GM23338 (cell line): ENCODE measurements at regions not wholly inside any gene's neighbourhood (a gene's known extent, or its start where the extent isn't known, plus 50 kb on each side); places are given as distances from the start of the nearest gene placed in this dataset.

ENCODE experiments used
- ATAC-seq: fragments of 200-7000 bp; cut with Tn5 transposase; 3 replicates; pipeline ENCODE4 v1.9.1; 2020
- DNase-seq: peaks from one replicate; pipeline ENCODE4 v3.0.0-alpha.2; 2015; ENCODE audit warnings: low spot score
- H2AFZ ChIP-seq: fragments of 200-600 bp; sonication (generic); 2 replicates; pipeline ENCODE4 v1.8.0; 2016; ENCODE audit warnings: antibody characterized with exemption, mild to moderate bottlenecking, moderate library complexity
- H3F3A ChIP-seq: fragments of 200-600 bp; sonication (generic); replicated peaks from 2 replicates; pipeline ENCODE4 v1.8.0; 2017; ENCODE audit warnings: antibody characterized with exemption, mixed run types, low read depth
- H3K27ac ChIP-seq: fragments of 200-600 bp; sonication (generic); 2 replicates; pipeline ENCODE4 v1.6.1; 2016; ENCODE audit warnings: low read depth
- H3K27me3 ChIP-seq: fragments of 200-600 bp; sonication (generic); 2 replicates; pipeline ENCODE4 v1.8.0; 2016; ENCODE audit warnings: mild to moderate bottlenecking, mixed run types, moderate library complexity; ENCODE audit not compliant: insufficient read depth
- H3K36me3 ChIP-seq: fragments of 200-600 bp; sonication (generic); 2 replicates; pipeline ENCODE4 v1.8.0; 2016; ENCODE audit warnings: mild to moderate bottlenecking; ENCODE audit not compliant: insufficient read depth
- H3K4me1 ChIP-seq: fragments of 200-600 bp; sonication (generic); 2 replicates; pipeline ENCODE4 v1.8.0; 2016; ENCODE audit warnings: mild to moderate bottlenecking, moderate library complexity; ENCODE audit not compliant: insufficient read depth
- H3K4me2 ChIP-seq: fragments of 200-600 bp; sonication (generic); 2 replicates; pipeline ENCODE4 v1.7.1; 2017; ENCODE audit warnings: mixed run types
- H3K4me3 ChIP-seq: fragments of 200-600 bp; sonication (generic); 2 replicates; pipeline ENCODE4 v1.6.1; 2016; ENCODE audit warnings: mixed run types
- H3K79me2 ChIP-seq: fragments of 200-600 bp; sonication (generic); replicated peaks from 2 replicates; pipeline ENCODE4 v1.8.0; 2017; ENCODE audit warnings: mild to moderate bottlenecking; ENCODE audit not compliant: insufficient read depth
- H3K9me2 ChIP-seq: fragments of 200-600 bp; sonication (generic); 2 replicates; pipeline ENCODE4 v1.8.0; 2017; ENCODE audit not compliant: insufficient read depth
- H4K20me1 ChIP-seq: fragments of 200-600 bp; sonication (generic); replicated peaks from 2 replicates; pipeline ENCODE4 v1.8.0; 2017; ENCODE audit warnings: mild to moderate bottlenecking; ENCODE audit not compliant: insufficient read depth
- H3K27ac Mint-ChIP-seq: 2 replicates; pipeline ENCODE4 v1.8.0; 2020; ENCODE audit warnings: inconsistent platforms, mild to moderate bottlenecking, moderate library complexity, mixed read lengths
- H3K27me3 Mint-ChIP-seq: 3 replicates; pipeline ENCODE4 v1.8.0; 2022; ENCODE audit warnings: low read depth, mild to moderate bottlenecking, moderate library complexity, mixed read lengths, inconsistent platforms; ENCODE audit not compliant: insufficient read depth, poor library complexity
- H3K36me3 Mint-ChIP-seq: 3 replicates; pipeline ENCODE4 v1.8.0; 2021; ENCODE audit warnings: low read depth, mild to moderate bottlenecking, inconsistent platforms, moderate library complexity, mixed read lengths
- H3K4me1 Mint-ChIP-seq: 3 replicates; pipeline ENCODE4 v1.8.0; 2020; ENCODE audit warnings: mild to moderate bottlenecking, inconsistent platforms, mixed read lengths
- H3K4me3 Mint-ChIP-seq: 3 replicates; pipeline ENCODE4 v1.8.0; 2021; ENCODE audit warnings: moderate library complexity, mild to moderate bottlenecking, inconsistent platforms, mixed read lengths
- H3K9me3 Mint-ChIP-seq: 3 replicates; pipeline ENCODE4 v1.8.0; 2020; ENCODE audit warnings: moderate library complexity, mild to moderate bottlenecking, inconsistent platforms, mixed read lengths
- CREB1 ChIP-seq: fragments of 250-450 bp; sonication (Bioruptor Pico); IDR thresholded peaks from 2 replicates; pipeline ENCODE4 v1.5.0; 2020; ENCODE audit warnings: low read depth, mild to moderate bottlenecking, moderate library complexity
- CTCF ChIP-seq, 2 experiments: fragments of 200-600 bp in 1 of 2; sonication (generic) in 1 of 2; conservative IDR thresholded peaks; 2 replicates each; pipeline versions ENCODE4 v1.5.1 to v1.6.1; 2016 to 2017; ENCODE audit warnings: antibody characterized with exemption in 2 of 2, low read depth in 2 of 2, mild to moderate bottlenecking in 2 of 2, moderate library complexity in 1 of 2
- EZH2 ChIP-seq: fragments of 200-600 bp; sonication (generic); IDR thresholded peaks from one replicate; pipeline ENCODE4 v1.8.0; 2017; ENCODE audit warnings: antibody characterized with exemption, mild to moderate bottlenecking, low read depth; ENCODE audit not compliant: unreplicated experiment
- EZH2phosphoT487 ChIP-seq: fragments of 200-600 bp; sonication (generic); IDR thresholded peaks from one replicate; pipeline ENCODE4 v1.8.1; 2018; ENCODE audit warnings: antibody characterized with exemption; ENCODE audit not compliant: unreplicated experiment
- JUNB ChIP-seq: IDR thresholded peaks from one replicate; pipeline ENCODE4 v1.6.1; 2016; ENCODE audit warnings: antibody characterized with exemption; ENCODE audit not compliant: unreplicated experiment
- NANOG ChIP-seq: IDR thresholded peaks from 2 replicates; pipeline ENCODE4 v1.6.1; 2016; ENCODE audit warnings: antibody characterized with exemption, borderline replicate concordance
- POLR2AphosphoS5 ChIP-seq: IDR thresholded peaks from 2 replicates; pipeline ENCODE4 v1.6.1; 2016; ENCODE audit warnings: antibody characterized with exemption, low read depth
- REST ChIP-seq: IDR thresholded peaks from one replicate; pipeline ENCODE4 v1.6.1; 2018; ENCODE audit warnings: antibody characterized with exemption; ENCODE audit not compliant: unreplicated experiment
- STAT1 ChIP-seq: IDR thresholded peaks from one replicate; pipeline ENCODE4 v1.6.1; 2016; ENCODE audit warnings: antibody characterized with exemption; ENCODE audit not compliant: unreplicated experiment
- ZNF114 ChIP-seq: fragments of 250-450 bp; sonication (Bioruptor Pico); IDR thresholded peaks from 2 replicates; pipeline ENCODE4 v1.5.0; 2020; ENCODE audit warnings: mild to moderate bottlenecking, moderate library complexity
- ZNF331 ChIP-seq: fragments of 250-450 bp; sonication (Bioruptor Pico); IDR thresholded peaks from 2 replicates; pipeline ENCODE4 v1.5.0; 2020; ENCODE audit warnings: low read depth, mild to moderate bottlenecking, moderate library complexity
- ZNF462 ChIP-seq: fragments of 250-450 bp; sonication (Bioruptor Pico); IDR thresholded peaks from 2 replicates; pipeline ENCODE4 v1.5.0; 2020; ENCODE audit warnings: mild to moderate bottlenecking, moderate library complexity
- TF ChIP-seq, protein P1 (sequence below): IDR thresholded peaks from 2 replicates; pipeline ENCODE4 v1.6.1; 2016; ENCODE audit warnings: antibody characterized with exemption

DNA sequence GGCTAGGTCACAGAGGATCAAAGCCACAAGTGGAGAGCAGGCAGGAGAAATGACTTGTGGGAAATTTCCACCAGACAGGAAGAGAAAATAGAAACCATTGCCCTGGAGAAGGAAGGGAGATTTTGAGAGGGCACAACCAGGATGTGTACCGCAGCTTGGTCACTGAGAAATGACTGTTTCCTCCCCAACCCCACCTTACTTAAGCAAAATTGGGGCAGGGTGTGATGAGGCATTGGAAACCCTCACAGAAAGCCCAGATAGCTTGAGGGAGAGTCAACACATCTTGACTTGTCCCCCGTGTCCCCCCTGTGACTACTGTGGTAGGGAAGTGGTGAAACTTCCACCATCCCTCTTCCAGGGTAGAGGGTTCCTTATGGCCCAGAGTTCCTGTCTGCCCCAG is 113.5 kb upstream of the FAM20A start (continued):
- no peak for TF ChIP-seq EZH2
- TF ChIP-seq CREB1 (CRISPR knock-in tag) = no peak

- Histone ChIP-seq H2AFZ (no peak overlapping the region), H3K79me2 (no peaks in the 10 kb centered on the region), H3K36me3 (no peaks in the 10 kb centered on the region), H3F3A (no peaks in the 10 kb centered on the region), H4K20me1 (no peaks in the 10 kb centered on the region), H3K27me3 (no peaks in the 10 kb centered on the region), H3K4me3 (no peak overlapping the region), H3K9me2 (0 out of 2 replicates have a peak, but pooled peaks cover 5% of the 10 kb centered on the region), H3K4me1 (no peaks in the 10 kb centered on the region; the same call in 1 of the 2 replicates), H3K27ac (no peak overlapping the region), H3K4me2 (no peak overlapping the region)
- peaks cover under 1% of the 10 kb centered on the region; the same call in 2 of the 3 replicates for H3K4me1 Mint-ChIP-seq
- H3K27me3 Mint-ChIP-seq = peaks cover 4% of the 10 kb centered on the region
- ATAC-seq = no peak
- no peak overlapping the region for H3K27ac Mint-ChIP-seq
- H3K36me3 Mint-ChIP-seq = no peaks in the 10 kb centered on the region
- TF ChIP-seq EZH2 (no peak), EZH2phosphoT487 (no peak), CTCF (conservative IDR thresholded peaks at IDR 0.05; ENCODE audit: low read depth in 2 of 2) (no peak), CREB1 (CRISPR knock-in tag) (no peak), NANOG (no peak), ZNF331 (CRISPR knock-in tag) (no peak), REST (no peak), ZNF114 (CRISPR knock-in tag) (no peak), JUNB (no peak), STAT1 (no peak), POLR2AphosphoS5 (no peak), ZNF462 (CRISPR knock-in tag) (no peak)
- TF ChIP-seq, protein P1, sequence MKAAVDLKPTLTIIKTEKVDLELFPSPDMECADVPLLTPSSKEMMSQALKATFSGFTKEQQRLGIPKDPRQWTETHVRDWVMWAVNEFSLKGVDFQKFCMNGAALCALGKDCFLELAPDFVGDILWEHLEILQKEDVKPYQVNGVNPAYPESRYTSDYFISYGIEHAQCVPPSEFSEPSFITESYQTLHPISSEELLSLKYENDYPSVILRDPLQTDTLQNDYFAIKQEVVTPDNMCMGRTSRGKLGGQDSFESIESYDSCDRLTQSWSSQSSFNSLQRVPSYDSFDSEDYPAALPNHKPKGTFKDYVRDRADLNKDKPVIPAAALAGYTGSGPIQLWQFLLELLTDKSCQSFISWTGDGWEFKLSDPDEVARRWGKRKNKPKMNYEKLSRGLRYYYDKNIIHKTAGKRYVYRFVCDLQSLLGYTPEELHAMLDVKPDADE = no peak
- no peak for DNase-seq
- no peak overlapping the region for H3K4me3 Mint-ChIP-seq
- no peaks in the 10 kb centered on the region for H3K9me3 Mint-ChIP-seq
These were observed 110.7 kb upstream of the FAM20A start for GRCh38 chr17:68711858-68712257.
